ENCODE measurements at regions not wholly inside any gene's neighbourhood (a gene's known extent, or its start where the extent isn't known, plus 50 kb on each side); places are given as distances from the start of the nearest gene placed in this dataset.

DNA sequence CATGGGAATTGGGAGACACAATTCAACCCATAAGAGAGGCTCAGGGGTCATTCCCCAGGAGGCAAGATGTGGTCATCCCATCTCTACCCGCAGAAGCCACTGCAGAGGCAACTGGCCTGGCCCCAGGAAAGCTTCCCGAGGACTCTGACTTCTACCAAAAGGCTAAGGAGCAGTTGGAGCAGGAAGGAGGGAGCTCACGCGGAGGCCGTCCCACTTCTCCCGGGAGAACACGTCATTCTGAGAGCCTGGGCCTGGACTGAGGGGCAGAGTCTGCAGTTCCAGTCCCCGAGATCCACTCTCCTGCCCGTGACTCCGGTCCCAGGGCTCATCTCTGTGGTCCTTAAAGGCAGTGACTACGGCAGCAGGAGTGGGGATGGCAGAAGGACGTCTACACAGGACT is 69.0 kb upstream of the TAF1B start:
- 62 to 72% (median 66%) methylated on average over 12 of the region's 12 CpGs for WGBS, 3 donors
- H3K27me3 ChIP-seq (ENCODE audit: insufficient read depth in 3 of 3, low read length in 2 of 3) = no peaks in the 10 kb centered on the region
- TF ChIP-seq, protein P1, sequence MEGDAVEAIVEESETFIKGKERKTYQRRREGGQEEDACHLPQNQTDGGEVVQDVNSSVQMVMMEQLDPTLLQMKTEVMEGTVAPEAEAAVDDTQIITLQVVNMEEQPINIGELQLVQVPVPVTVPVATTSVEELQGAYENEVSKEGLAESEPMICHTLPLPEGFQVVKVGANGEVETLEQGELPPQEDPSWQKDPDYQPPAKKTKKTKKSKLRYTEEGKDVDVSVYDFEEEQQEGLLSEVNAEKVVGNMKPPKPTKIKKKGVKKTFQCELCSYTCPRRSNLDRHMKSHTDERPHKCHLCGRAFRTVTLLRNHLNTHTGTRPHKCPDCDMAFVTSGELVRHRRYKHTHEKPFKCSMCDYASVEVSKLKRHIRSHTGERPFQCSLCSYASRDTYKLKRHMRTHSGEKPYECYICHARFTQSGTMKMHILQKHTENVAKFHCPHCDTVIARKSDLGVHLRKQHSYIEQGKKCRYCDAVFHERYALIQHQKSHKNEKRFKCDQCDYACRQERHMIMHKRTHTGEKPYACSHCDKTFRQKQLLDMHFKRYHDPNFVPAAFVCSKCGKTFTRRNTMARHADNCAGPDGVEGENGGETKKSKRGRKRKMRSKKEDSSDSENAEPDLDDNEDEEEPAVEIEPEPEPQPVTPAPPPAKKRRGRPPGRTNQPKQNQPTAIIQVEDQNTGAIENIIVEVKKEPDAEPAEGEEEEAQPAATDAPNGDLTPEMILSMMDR (IDR thresholded peaks at IDR 0.05) = no peak
- H3K36me3 ChIP-seq (ENCODE audit: insufficient read depth in 1 of 2, low read depth in 1 of 2) = no peaks in the 10 kb centered on the region
- H3K4me1 ChIP-seq = peaks cover 7% of the 10 kb centered on the region
- intact Hi-C loops (cut with DNase I) = no loop called here
- no peak overlapping the region for H3K27ac ChIP-seq
- no peak for ATAC-seq
- H3K9me3 ChIP-seq = no peaks in the 10 kb centered on the region
- peak; percentile 32 to 72 for DNase-seq
- no peak overlapping the region for H3K4me3 ChIP-seq

GRCh38 chr2:9775351-9775750 is 67.9 kb upstream of the TAF1B start:
- no peak for ATAC-seq
- no peaks in the 10 kb centered on the region for H3K9me3 ChIP-seq
- no peaks in the 10 kb centered on the region for H3K27me3 ChIP-seq (ENCODE audit: insufficient read depth in 3 of 3, low read length in 2 of 3)
- peaks cover 3% of the 10 kb centered on the region for H3K4me1 ChIP-seq
- DNase-seq = no peak
- H3K4me3 ChIP-seq = no peak overlapping the region
- no peak overlapping the region for H3K27ac ChIP-seq
- TF ChIP-seq, protein P1 (IDR thresholded peaks at IDR 0.05) = no peak
- 96 to 97% (median 97%) methylated on average over 9 of the region's 9 CpGs for WGBS, 3 donors
- intact Hi-C loops (cut with DNase I) = no loop called here
- H3K36me3 ChIP-seq (ENCODE audit: insufficient read depth in 1 of 2, low read depth in 1 of 2) = no peaks in the 10 kb centered on the region

DNA sequence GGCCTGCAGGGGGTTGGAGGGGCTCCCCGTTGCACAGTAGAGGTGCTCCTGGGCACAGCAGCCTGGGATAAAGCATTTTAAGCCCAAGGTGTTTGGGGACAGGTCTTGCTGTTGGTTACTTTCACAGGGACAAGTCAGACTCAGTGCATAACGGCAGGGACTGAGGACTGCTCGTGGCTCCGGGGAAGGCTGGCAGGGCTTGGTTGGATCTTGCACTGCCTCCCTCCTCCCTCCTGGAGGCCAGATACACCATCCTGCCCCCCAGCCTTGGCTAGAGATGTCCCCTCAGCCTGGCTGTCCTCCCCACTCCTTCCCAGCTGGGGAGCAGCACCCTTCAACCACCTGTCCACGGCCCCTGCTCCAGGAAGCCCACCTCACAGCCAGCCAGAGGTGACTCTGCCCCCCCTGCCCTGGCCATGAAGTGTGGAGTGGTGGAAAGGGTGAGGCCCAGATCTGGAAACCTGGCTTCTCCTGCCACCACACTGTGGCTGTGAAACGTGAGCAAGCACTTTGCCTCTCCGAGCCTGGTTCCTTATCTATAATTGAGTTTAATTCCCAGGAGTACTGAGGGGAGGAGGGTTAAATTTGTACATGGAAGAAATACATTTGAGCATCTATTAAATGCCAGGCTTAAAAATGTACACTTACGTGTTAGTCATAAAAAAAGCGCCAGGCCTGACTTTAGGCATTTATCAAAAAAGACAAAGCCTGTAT is 67.1 kb upstream of the TAF1B start:
- intact Hi-C loops (cut with DNase I) = no loop called here
- WGBS, 3 donors = 91 to 95% (median 94%) methylated on average over 9 of the region's 9 CpGs
- no peaks in the 10 kb centered on the region for H3K4me1 ChIP-seq

DNA sequence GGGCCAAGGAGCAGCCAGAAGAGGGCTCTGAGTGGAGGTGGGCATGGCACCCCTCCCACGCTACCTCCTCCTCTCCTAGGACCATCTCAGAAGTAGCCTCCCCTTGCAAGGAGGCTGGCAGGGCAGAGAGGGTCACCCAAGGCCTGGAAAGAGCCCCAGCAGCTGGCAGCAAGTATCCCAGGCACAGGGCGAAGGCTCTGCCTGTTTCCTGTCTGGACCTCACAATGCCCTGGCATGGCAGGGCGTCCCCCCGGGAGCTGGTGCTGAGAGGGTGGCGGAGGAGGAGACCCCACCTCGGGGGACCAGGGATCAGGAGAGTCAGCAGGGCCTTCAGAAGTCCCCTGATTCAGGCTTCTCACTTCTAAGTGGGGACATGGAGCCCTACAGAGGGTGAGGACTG is 66.2 kb upstream of the TAF1B start:
- TF ChIP-seq, protein P1 (IDR thresholded peaks at IDR 0.05) = no peak
- intact Hi-C loops (cut with DNase I) = no loop called here
- Histone ChIP-seq H3K4me1 (no peaks in the 10 kb centered on the region), H3K9me3 (no peaks in the 10 kb centered on the region), H3K36me3 (ENCODE audit: insufficient read depth in 1 of 2, low read depth in 1 of 2) (no peaks in the 10 kb centered on the region), H3K27me3 (ENCODE audit: insufficient read depth in 3 of 3, low read length in 2 of 3) (no peaks in the 10 kb centered on the region), H3K4me3 (no peak overlapping the region), H3K27ac (no peak overlapping the region)
- no peak for DNase-seq
- 93 to 97% (median 97%) methylated on average over 6 of the region's 6 CpGs for WGBS, 3 donors
- ATAC-seq = no peak

More for the DNA sequence above, 67.1 kb upstream of the TAF1B start:
- Histone ChIP-seq H3K9me3 (no peaks in the 10 kb centered on the region), H3K4me3 (no peak overlapping the region), H3K27ac (no peak overlapping the region), H3K36me3 (ENCODE audit: insufficient read depth in 1 of 2, low read depth in 1 of 2) (no peaks in the 10 kb centered on the region), H3K27me3 (ENCODE audit: insufficient read depth in 3 of 3, low read length in 2 of 3) (no peaks in the 10 kb centered on the region)
- TF ChIP-seq, protein P1 (IDR thresholded peaks at IDR 0.05) = no peak
- DNase-seq = no peak
- no peak for ATAC-seq

GRCh38 chr2:9778012-9778411 is 65.3 kb upstream of the TAF1B start:
- intact Hi-C loops (cut with DNase I) = no loop called here
- no peak overlapping the region for H3K27ac ChIP-seq
- WGBS, 3 donors = 90 to 94% (median 94%) methylated on average over 8 to 9 of the region's 9 CpGs
- TF ChIP-seq, protein P1 (IDR thresholded peaks at IDR 0.05) = no peak
- H3K9me3 ChIP-seq = no peaks in the 10 kb centered on the region
- H3K4me1 ChIP-seq = no peaks in the 10 kb centered on the region
- peak in 2 of 4 donors; percentile 19 to 33 for ATAC-seq
- no peaks in the 10 kb centered on the region for H3K36me3 ChIP-seq (ENCODE audit: insufficient read depth in 1 of 2, low read depth in 1 of 2)
- H3K27me3 ChIP-seq (ENCODE audit: insufficient read depth in 3 of 3, low read length in 2 of 3) = no peaks in the 10 kb centered on the region
- DNase-seq = no peak
- no peak overlapping the region for H3K4me3 ChIP-seq
